GM19455 (cell line): ENCODE measurements at regions not wholly inside any gene's neighbourhood (a gene's known extent, or its start where the extent isn't known, plus 50 kb on each side); places are given as distances from the start of the nearest gene placed in this dataset.

Experiments
- ATAC-seq: cut with Tn5 transposase; IDR thresholded peaks from one replicate; pipeline ENCODE4 v1.9.1; 2021; ENCODE audit not compliant: unreplicated experiment

DNA sequence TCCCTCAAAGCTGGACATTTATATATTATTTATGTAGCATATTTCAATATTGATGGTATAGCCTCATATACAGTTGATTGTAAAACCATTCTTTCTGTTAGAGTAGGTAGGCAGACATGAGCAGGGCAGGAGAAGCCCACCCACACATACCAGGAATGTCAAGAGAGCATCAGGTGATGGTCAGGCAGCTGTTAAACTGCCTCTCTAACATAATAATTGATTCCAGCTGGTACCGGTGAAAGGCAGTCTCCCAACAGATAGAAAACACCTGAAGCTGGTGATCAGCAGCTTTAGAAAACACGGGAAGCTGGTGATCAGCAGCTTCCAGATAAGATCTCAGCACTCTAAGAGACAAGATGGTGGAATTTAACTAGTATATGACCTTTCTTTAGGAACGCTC lies 132.9 kb downstream of the SLITRK6 start:
- no peak for ATAC-seq

DNA sequence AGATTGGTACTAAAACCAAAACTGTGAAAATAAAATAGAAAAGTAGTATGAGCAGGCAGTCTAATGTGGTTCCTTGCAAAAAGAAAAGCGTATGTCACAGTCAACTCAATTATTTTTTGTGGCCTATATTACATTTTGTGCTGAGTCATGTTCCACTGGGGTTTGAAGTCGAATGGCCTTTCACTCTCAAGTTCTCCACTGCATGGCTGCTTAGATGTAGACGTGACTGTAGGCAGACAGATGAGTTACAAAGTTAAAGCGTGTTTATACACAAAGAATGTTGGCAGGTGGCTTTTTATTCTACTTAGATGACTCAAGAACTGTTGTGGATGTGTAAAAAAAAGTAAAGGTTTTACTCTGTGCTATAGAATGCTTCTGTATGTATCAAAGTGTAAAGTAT lies 133.9 kb downstream of the SLITRK6 start:
- ATAC-seq, result no peak

DNA sequence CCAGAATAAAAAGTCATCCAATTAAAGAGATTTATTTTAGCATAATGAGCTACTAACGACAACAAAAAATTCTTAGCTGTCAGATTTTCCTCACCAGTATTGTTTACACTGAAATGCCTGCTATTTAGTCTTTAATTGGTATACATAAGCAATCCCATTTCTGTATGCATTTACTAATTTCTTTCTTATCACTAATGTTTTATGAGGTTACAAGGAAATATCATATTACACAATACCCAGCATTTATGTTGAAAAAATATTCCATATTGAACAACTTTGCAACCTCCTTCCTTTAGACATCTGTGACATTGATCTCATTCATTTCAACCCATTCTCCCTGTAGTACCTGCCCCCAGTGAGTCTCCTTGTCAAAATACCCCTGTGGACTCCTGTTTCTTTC lies 135.4 kb downstream of the SLITRK6 start:
- ATAC-seq, result no peak

DNA sequence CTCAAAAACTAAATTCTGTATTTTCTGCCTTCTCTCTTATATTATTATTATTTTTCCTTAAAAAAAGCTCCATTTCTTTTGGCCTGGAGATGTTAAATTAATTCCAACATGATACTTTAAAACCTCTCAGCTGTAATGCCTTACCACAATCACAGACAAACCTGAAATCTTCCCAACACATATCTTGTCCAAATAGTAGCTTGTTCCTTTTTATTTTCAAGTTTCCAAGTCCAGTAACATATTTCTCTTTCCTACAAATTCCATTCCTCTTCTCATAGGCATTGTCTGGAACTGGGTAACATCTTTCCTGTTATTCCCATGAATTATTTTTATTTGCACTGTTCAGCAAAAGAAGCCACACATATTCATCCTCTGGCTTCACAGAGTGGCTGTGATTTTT lies 137.0 kb downstream of the SLITRK6 start:
- no peak for ATAC-seq

DNA sequence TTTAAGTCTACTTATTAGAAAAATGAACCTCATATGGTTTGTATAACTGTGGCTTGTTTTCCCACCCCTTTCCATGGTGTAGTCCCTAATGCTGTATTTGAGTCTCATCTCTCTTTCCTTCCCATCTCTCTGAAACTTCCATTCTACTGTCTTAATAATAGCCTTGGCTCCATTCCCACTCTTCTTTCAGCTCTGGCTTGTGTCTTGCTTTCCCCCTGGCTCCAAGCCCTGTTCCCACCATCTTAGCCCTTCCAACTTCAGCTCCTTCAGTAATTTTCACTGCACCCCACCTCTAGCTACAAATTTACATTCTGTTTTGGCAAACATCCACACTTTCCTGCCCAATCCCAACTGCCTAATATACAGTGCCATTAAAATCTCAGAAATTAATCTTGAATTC lies 137.5 kb downstream of the SLITRK6 start:
- ATAC-seq, result no peak

GRCh38 chr13:85659493-85659892 lies 139.7 kb downstream of the SLITRK6 start:
- no peak for ATAC-seq

DNA sequence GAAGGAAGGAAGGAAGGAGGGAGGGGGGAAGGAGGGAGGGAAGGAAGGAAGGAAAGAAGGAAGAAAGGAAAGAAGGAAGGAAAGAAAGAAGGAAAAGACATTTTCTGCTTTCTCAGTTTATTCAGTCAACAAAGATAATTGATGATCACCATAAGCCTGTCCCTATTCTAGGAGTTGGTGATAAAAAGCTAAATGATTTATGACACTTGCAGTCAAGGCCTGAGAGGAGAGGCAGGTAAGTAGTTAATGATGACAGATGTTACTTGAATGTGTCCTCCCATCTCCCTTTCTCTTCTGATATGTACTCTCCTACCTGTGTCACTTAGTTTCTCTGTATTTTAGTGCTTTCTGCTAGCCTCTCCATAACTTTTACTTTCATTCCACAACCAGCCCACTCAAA lies 141.3 kb downstream of the SLITRK6 start:
- no peak for ATAC-seq

GRCh38 chr13:85655040-85655439 lies 144.2 kb downstream of the SLITRK6 start:
- no peak for ATAC-seq

DNA sequence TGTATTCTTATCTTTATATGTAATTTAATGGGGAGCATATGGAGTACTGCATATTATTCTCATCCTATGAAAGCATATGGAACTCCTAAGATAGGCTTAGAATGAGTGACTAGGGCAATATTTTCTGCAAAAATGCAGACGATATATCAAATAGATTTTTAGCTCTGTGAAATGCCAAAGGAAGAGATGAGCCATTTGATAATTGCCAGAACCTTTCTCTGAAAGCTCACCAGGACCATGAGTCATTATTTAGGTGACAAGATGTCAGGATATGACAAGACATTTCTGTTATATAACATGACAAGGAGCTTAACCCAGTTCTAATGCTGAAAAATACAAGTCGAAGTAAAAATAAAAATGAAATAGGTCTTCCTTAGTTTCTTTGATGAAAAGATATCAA lies 145.0 kb downstream of the SLITRK6 start:
- ATAC-seq, result no peak

DNA sequence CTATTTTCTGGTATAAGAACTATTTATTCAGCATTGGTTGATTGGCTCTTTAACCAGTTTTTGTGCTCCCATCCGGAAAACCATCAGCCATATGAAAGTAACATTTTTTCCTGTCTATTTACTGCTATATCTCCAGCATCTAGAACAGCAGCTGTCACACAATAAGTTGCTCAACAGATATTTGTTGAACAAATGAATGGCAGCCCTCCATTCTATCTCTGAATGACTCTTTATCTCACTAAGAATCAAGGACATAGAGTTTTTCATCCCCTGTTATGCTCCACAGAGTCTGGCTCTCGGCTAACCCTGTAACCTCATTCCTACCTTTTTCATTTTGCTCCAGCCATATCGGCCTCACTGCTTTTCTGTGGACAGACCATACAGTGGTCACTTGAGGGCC lies 145.5 kb downstream of the SLITRK6 start:
- ATAC-seq, result no peak

DNA sequence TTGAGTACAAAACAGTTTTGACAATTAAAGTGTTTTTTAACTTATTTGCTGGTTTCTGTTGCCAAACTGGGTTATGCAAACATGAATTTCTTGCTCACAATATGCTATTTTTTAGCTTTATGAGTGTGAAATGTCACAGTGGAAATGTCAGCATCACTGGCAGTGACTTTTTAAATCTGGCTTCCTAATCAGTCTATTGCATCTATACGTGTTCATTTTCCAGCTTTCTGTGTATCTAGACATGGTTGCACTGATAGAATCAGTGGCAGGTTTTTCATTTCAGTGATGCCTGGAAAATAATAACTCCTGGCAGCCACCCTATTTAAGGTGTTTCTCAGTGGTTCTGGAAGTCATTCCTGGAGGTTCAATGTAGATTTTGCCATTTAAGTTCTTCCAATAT lies 146.7 kb downstream of the SLITRK6 start:
- ATAC-seq, result no peak

- no peak for ATAC-seq
These were observed 147.8 kb downstream of the SLITRK6 start for GRCh38 chr13:85651440-85651839.

GRCh38 chr13:85650613-85651012 lies 148.6 kb downstream of the SLITRK6 start:
- ATAC-seq, result no peak

DNA sequence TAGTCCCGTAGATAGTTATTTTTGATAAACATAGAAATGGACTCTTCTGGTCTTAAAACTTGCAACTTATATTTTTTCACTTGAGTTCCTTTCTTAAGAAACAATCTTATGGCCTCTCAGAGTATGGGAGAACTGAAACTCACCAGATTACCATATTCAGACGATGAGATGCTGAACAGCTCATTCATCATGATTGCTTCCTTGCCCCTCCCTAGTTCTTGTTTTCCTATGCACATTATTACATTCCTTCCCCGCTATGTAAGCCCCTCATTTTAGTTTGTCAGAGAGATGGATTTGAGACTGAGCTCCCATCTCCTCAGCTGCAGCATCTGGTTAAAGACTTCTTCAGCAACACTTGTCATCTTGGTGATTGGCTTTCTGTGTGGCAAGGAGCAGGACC lies 158.5 kb downstream of the SLITRK6 start:
- ATAC-seq, result no peak

DNA sequence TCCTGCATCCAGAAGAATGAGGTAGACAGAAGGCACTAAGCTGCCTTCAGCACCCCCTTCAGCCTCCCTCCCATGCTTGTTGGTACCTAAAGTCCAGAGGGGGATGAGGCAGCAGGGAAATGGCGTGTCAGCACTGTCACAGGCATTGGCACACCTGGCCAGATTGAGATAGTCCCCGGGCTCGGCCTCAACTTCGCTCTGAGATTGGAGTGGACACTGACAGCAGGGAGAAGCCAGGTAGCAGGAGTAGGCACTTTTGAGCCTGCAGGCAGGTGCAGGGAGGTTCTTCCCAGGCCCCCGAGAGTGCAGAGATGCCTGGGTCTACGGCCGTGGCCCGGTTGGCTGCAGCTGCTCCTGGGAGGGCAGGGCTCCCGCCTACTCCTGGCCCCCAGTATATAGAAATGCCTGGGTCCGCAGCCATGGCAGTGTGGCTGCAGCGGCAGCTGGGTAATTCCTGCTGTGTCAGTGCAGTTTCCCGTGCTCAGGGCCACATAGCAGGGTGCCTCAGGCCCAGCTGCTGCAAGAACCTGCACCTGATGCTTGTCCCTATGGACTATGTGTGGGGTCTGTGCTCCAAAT lies 160.3 kb downstream of the SLITRK6 start:
- ATAC-seq, result no peak

GRCh38 chr13:85638265-85638664 lies 161.0 kb downstream of the SLITRK6 start:
- no peak for ATAC-seq

DNA sequence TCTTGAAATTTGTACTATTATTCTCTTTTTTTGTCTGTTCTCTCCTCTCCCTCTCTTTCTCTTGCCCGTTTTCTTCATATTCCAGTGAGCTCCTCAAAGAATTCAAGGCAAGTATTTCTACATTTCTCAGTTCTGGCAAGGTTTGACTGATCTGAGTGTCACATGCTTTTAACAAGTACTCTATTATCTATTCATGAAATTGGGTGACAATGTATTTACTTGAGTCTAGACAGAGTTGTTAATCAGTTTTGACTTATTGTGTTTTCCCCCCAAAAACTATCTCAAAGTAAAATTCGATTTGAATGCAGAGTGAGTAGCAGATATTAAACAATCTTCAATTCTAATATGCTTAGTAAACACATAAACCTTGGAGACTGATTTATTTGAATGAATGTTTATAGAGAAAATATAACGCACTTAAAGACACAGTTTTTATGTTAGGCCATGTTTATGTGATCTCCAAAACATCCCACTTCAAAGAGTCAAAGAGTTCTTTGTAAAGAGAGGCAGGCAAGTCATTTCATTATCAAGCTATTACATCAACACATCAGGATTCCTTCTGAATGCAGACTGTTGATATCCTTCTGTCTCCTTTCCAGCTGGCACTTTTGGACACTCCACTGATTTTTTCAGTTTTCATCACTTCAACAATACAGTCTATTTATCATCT lies 166.6 kb downstream of the SLITRK6 start:
- no peak for ATAC-seq

DNA sequence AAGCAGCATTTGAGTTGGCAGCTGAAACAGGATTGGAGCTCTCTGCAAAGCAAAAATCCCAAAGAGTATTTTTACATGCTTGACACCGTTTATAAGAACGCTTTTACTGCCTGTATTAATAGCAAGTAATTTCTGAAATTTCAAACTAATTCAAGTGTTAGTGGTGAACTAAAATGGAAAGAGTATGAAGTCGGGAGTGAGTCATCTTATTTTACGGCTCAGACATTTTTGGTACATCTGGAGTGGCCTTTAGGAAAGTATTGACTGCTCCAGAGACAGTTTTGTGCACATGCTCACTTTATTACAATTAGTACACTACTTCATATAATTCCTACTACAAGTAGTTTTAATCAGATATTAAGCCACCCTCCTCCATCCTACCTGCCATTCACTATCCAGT lies 167.4 kb downstream of the SLITRK6 start:
- ATAC-seq, result no peak

DNA sequence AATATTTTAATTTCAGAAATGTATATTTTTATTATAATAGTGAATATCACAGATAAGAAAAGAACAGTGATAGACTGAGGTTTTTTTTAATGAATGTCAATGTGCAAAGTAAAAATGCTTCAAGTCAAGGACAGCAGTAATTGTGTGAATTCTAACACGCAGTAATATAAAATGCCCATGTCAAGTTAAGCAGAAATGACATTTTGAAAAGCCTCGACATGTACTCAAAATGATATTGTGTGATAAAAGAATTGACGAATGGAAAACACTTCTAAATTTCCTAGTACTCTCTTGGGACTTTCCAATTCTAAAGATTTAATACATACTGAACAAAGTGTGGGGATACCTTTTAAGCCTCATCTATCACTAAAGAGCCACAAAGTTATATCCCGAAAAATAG lies 172.6 kb downstream of the SLITRK6 start:
- no peak for ATAC-seq

GRCh38 chr13:85619321-85619720 lies 179.9 kb downstream of the SLITRK6 start:
- no peak for ATAC-seq

- no peak for ATAC-seq
These were observed 180.7 kb downstream of the SLITRK6 start for GRCh38 chr13:85618521-85618920.

- ATAC-seq, result no peak
These were observed 182.9 kb downstream of the SLITRK6 start for GRCh38 chr13:85616275-85616674.

DNA sequence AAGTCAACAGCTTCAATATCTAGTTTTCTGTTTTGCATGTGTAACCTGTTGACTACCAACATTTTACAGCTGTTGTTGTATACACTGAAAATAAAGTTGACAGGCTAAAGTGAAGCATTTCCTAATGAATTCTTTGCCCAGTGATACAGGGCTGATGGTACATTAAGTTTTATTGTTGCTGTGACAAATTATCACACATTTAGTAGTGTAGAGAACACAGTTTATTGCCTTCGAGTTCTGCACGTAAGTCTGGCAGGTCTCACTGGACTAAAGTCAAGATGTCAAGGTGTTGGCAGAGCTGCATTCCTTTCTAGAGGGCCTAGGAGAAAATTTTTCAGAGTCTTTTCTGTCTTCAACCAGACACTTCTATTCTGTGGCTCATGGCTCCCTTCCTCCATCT lies 184.2 kb downstream of the SLITRK6 start:
- no peak for ATAC-seq
